ENCODE measurements at regions not wholly inside any gene's neighbourhood (a gene's known extent, or its start where the extent isn't known, plus 50 kb on each side); places are given as distances from the start of the nearest gene placed in this dataset.

- TF ChIP-seq OSR1 (CRISPR knock-in tag; IDR thresholded peaks at IDR 0.05) (no peak), CREB5 (CRISPR knock-in tag; IDR thresholded peaks at IDR 0.05; ENCODE audit: low read depth) (no peak)
- ATAC-seq = no peak
Measured at GRCh38 chr20:61019322-61019721, 232.7 kb upstream of the CDH4 start.

- TF ChIP-seq PPARA (CRISPR knock-in tag; IDR thresholded peaks at IDR 0.05; ENCODE audit: borderline replicate concordance) (no peak), TCF4 (CRISPR knock-in tag; IDR thresholded peaks at IDR 0.05; ENCODE audit: borderline replicate concordance) (no peak), CREB5 (CRISPR knock-in tag; IDR thresholded peaks at IDR 0.05; ENCODE audit: low read depth) (no peak), GLIS3 (CRISPR knock-in tag; IDR thresholded peaks at IDR 0.05) (no peak), ARNTL (CRISPR knock-in tag; IDR thresholded peaks at IDR 0.05; ENCODE audit: borderline replicate concordance, low read depth) (no peak), CSDC2 (CRISPR knock-in tag; IDR thresholded peaks at IDR 0.05) (no peak), ZNF70 (CRISPR knock-in tag; IDR thresholded peaks at IDR 0.05) (no peak)
Measured at GRCh38 chr20:61023612-61024011, 228.4 kb upstream of the CDH4 start.

GRCh38 chr20:61024390-61024789 is 227.7 kb upstream of the CDH4 start:
- no peak for ATAC-seq
- TF ChIP-seq ZNF565 (CRISPR knock-in tag; conservative IDR thresholded peaks at IDR 0.05; ENCODE audit: low read depth) (no peak), PPARA (CRISPR knock-in tag; IDR thresholded peaks at IDR 0.05; ENCODE audit: borderline replicate concordance) (no peak), BACH2 (CRISPR knock-in tag; IDR thresholded peaks at IDR 0.05; ENCODE audit: borderline replicate concordance) (no peak), RARB (CRISPR knock-in tag; IDR thresholded peaks at IDR 0.05) (no peak), OSR1 (CRISPR knock-in tag; IDR thresholded peaks at IDR 0.05) (no peak), ZNF8 (CRISPR knock-in tag; IDR thresholded peaks at IDR 0.05) (no peak), ESRRG (CRISPR knock-in tag; IDR thresholded peaks at IDR 0.05) (no peak), PATZ1 (CRISPR knock-in tag; IDR thresholded peaks at IDR 0.05; ENCODE audit: borderline replicate concordance) (no peak), ISL1 (CRISPR knock-in tag; IDR thresholded peaks at IDR 0.05) (no peak), POU6F1 (CRISPR knock-in tag; IDR thresholded peaks at IDR 0.05; ENCODE audit: borderline replicate concordance, low read depth) (no peak), CSDC2 (CRISPR knock-in tag; IDR thresholded peaks at IDR 0.05) (no peak), CREB5 (CRISPR knock-in tag; IDR thresholded peaks at IDR 0.05; ENCODE audit: low read depth) (no peak)

More at GRCh38 chr20:61023612-61024011, 228.4 kb upstream of the CDH4 start:
- no peak for ATAC-seq

- no peak for ATAC-seq
- no peak for TF ChIP-seq POU6F1 (CRISPR knock-in tag; IDR thresholded peaks at IDR 0.05; ENCODE audit: borderline replicate concordance, low read depth)
- TF ChIP-seq ZC3H10 (CRISPR knock-in tag; IDR thresholded peaks at IDR 0.05) = no peak
- TF ChIP-seq PPARA (CRISPR knock-in tag; IDR thresholded peaks at IDR 0.05; ENCODE audit: borderline replicate concordance) = no peak
- TF ChIP-seq RARB (CRISPR knock-in tag; IDR thresholded peaks at IDR 0.05) = no peak
- no peak for TF ChIP-seq CREB5 (CRISPR knock-in tag; IDR thresholded peaks at IDR 0.05; ENCODE audit: low read depth)
- no peak for TF ChIP-seq ESRRG (CRISPR knock-in tag; IDR thresholded peaks at IDR 0.05)
- no peak for TF ChIP-seq ZFP30 (CRISPR knock-in tag; IDR thresholded peaks at IDR 0.05)
- TF ChIP-seq ZNF8 (CRISPR knock-in tag; IDR thresholded peaks at IDR 0.05) = no peak
- no peak for TF ChIP-seq PATZ1 (CRISPR knock-in tag; IDR thresholded peaks at IDR 0.05; ENCODE audit: borderline replicate concordance)
- TF ChIP-seq TCF4 (CRISPR knock-in tag; IDR thresholded peaks at IDR 0.05; ENCODE audit: borderline replicate concordance) = no peak
- TF ChIP-seq CSRNP3 (CRISPR knock-in tag; IDR thresholded peaks at IDR 0.05) = no peak
- TF ChIP-seq GLIS3 (CRISPR knock-in tag; IDR thresholded peaks at IDR 0.05) = no peak
- no peak for TF ChIP-seq TOX (CRISPR knock-in tag; IDR thresholded peaks at IDR 0.05; ENCODE audit: borderline replicate concordance)
- no peak for TF ChIP-seq ARNTL (CRISPR knock-in tag; IDR thresholded peaks at IDR 0.05; ENCODE audit: borderline replicate concordance, low read depth)
- TF ChIP-seq ZFP3 (CRISPR knock-in tag; IDR thresholded peaks at IDR 0.05) = no peak
Measured at GRCh38 chr20:61025536-61025935, 226.5 kb upstream of the CDH4 start.
